Embryonic facial prominence (tissue), 1 donor: ENCODE measurements at regions not wholly inside any gene's neighbourhood (a gene's known extent, or its start where the extent isn't known, plus 50 kb on each side); places are given as distances from the start of the nearest gene placed in this dataset.

ENCODE experiments used
- DNase-seq: peaks from one replicate; pipeline ENCODE4 v3.0.0-alpha.2; 2016; ENCODE audit errors: extremely low spot score

GRCh38 chr4:57491388-57491787 is 381.2 kb upstream of the IGFBP7 start:
- no peak for DNase-seq

DNA sequence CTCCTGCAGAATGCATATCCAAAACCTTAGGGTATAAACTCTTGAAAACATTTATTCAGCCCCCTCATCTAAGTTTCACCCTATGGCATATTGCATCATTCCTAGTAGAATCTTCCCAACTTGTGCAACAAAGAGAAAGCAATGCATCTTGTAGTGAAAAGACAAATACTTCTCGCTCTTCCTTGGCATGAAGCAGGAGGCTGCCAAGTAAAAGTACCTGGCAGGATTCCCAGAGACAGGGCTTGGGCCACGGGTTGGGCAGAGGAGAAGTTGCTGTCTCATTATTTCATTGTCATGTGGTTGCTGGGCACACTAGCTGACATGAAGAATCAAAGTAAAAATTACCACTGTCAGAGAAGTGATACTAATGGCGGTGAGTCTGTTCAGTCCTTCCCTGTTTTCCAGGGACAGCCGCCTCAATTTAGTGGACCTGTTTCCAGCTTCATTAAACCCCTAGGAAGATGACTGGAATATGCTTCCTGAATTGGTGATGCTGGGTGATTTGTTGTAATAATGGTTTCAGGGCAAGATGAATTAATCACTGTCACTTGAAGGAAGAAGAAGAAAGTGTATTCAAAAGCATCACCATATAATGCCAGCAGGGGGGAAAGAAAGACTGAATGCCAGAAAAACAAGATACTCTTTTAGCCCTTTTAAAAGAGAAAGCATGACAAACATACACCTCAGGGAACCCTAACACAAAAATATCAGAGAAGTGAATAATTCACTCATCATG is 380.5 kb upstream of the IGFBP7 start:
- no peak for DNase-seq

DNA sequence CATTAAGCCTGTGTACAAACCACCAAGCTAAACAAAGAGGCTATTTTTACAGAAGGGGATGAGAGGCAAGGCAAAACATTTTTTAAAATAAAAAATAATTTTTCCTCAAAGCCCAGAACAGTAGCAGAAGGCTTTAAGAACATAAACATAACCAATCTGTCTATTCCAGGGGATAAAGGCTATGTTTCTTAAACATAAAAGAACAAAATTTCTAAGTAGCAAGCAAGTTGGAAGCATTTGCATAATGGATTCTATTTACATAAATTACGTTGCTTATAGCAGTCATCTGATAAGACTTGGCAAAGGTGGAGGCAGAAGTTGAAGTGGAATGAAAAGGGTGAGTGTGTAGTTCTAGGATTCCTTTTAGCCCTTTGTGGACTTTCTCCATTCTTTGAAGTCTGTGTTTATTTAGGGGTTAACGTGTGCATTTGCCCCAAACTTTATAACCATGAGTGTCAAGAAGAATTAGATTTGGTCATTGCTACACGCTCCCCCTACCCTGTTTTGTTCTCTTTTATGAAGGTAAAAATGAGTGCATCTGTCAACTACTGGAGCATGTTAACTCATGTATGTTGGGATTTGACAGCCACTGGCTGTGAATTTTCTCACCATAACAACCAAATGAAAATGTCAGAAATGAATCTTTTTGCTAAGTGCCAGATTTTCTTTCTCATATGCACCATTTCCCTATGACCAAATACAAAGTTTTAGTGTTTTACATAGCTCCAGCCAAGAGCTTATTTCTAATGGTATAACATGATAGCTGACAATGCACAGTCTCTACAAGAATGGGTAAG is 378.4 kb upstream of the IGFBP7 start:
- no peak for DNase-seq

GRCh38 chr4:57475424-57475823 is 365.2 kb upstream of the IGFBP7 start:
- no peak for DNase-seq

- no peak for DNase-seq
Measured at GRCh38 chr4:57465321-57466056, 355.3 kb upstream of the IGFBP7 start.

GRCh38 chr4:57462843-57463242 is 352.7 kb upstream of the IGFBP7 start:
- no peak for DNase-seq

DNA sequence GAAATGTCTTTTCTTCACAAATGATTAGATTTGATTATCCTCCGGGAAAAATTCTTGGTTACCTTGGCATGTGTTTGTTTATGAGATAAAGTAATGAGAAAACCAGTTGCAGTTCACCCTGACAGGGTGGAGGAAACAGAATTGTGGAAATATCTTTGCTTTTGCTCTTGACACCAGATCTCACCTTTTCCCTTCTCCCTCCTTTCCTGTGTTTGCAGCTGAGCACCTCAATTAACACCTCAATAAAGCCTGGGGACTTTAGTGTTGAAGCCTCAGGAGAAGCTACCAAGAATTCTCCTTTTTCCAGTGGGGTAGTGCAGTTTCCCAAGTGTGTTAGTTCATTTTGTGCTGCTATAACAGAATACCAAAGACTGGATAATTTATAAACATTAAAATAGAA is 350.8 kb upstream of the IGFBP7 start:
- no peak for DNase-seq

GRCh38 chr4:57448901-57449300 is 338.7 kb upstream of the IGFBP7 start:
- no peak for DNase-seq

DNA sequence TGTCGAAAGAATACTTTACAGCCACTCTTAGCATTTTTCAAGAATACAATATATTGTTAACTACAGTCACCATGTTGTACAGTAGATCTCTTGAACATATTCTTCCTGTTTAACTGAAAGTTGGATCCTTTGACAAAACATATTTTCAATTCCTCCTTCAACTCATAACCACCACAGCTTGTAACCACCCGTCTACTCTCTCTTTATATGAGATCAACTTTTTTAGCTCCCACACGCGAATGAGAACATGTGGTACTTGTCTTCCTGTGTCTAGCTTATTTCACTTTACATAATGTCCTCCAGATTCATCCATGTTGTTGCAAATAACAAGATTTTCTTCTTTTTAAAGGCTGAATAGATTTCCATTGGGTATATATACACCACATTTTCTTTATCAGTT is 338.3 kb upstream of the IGFBP7 start:
- DNase-seq: no peak

DNA sequence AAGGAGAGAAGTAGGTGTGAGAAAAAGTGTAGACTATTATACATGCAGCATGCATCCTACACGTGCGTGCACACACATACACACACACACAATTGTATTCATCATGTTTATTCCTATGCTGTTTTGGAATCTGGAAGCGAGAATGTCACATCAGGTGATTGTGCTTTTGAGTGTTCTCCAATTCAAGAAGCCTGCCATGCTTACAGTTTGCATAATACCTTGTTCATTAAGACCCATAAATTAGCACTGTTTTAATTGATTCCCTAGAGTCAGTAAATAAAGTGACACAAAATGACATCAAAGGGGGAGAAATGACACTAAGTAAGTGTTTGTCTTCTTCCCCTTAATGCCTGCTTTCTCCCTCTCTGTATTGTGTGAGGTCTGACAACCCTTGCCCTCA is 336.1 kb upstream of the IGFBP7 start:
- DNase-seq: no peak

- DNase-seq: no peak
Measured at GRCh38 chr4:57445686-57446085, 335.5 kb upstream of the IGFBP7 start.

DNA sequence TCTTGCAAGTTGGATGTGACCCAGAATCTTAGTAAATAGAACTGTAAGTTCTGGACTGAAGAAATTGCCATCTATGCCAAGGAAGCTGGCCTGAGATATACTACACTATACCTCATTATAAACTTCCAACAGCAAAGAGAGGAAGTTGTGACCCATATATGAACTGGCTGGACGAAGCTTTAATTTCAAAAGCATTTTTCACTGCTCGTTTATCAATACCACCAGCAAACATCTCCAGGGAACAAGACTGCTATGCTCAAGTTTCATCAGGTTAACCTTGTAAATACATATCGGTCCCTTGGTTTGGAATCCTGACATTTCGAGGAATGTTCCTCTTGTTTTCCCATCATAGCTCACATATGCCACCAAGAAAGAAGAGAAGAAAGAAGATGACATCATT is 334.5 kb upstream of the IGFBP7 start:
- DNase-seq: no peak

- DNase-seq: no peak
Measured at GRCh38 chr4:57443787-57444186, 333.6 kb upstream of the IGFBP7 start.

DNA sequence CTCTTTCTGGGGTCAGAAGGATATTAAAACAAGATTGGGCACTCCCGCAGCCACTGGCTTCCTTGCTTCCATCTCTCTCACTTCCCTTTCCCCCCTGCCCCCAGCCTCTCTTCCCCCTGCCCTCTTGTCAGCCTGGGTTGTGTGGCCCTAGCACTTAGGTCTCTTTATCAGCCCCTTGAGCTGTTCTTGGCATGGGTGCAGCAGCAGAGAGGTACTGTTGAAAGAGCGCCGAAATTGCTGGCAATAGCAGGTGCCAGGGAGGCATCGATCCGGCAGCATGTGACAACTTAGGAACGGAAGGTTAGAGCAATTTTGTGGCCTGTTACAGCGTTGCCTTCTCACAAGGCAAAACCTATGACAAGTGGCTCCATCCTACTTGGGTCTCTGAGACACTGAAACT is 333.1 kb upstream of the IGFBP7 start:
- DNase-seq: no peak

DNA sequence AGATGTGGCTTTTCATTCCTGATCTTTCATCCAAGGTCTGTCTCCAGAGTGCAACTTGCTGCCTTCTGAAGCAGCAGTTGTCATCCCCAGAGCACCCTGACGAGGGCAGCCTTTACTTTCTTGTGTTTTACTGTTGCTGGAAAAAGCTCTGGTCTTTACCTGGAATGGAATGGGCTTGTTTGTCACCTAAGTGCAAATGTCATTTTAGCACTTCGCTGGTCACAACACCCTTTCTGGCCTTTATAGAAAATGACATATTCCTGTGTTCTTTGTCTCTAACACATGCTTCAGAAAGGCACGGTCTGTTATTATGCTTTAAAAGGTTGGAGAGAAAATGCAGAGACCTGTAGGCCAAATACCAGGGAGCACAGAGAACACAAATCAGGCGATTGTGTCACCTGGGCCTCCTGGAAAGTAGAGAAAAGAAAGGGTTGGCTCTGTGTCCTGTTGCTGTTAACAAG is 332.7 kb upstream of the IGFBP7 start:
- no peak for DNase-seq

DNA sequence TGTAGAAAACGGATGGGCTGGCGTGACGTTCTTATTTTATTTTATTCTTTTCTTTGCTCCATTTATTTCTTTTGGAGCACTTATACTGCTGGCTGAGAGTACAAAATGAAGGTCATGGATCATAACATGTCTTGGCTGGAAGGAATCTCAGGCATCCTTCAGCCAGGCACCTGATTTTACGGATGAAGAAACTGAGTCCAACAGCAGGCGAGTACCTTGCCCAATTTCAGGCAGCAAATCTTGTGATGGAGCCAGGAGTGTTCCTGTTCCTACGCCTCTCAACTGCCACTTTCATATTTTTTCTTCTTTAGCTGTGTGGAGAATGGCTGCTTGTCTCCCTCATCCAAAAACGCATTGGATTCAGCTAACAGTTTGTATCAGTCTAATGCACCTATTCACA is 332.1 kb upstream of the IGFBP7 start:
- DNase-seq: no peak

- no peak for DNase-seq
Measured at GRCh38 chr4:57437649-57438048, 327.5 kb upstream of the IGFBP7 start.

DNA sequence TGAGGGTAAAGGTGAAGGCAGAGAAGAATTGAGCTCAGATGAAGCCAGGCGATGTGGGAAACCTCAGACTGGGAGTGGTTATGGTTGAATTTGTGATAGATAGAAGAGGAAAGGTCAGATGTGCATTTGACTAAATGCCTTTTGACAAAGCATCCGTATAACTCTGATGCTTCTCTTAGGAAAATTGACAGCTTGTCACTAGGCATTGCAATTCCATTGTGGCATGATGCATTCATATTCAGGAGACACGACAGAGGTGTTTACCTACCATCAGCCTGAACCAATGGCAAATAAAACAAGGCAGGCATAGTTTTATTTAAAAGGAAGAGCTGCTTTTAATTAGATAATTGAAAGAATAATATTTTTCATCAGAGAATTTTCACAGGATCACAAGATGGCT is 325.1 kb upstream of the IGFBP7 start:
- DNase-seq: no peak

DNA sequence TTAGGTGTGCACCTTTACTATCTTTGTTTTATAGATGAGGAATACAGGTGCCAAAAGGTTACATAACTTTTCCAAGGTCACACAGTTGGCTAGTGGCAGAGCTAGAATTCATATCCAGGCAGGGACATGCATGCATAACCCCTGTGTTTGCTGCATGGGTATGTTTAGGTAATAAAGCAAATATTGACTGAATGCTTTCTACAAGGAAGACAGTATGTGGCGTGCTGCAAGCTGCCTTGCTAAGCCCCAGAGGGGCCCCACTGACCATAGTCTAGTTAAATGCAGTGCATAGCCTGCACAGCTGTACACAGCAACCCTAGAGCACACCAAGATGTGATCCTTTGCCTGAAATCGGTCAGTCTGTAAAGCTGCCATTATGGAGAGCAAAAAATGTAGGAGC is 320.5 kb upstream of the IGFBP7 start:
- no peak for DNase-seq

DNA sequence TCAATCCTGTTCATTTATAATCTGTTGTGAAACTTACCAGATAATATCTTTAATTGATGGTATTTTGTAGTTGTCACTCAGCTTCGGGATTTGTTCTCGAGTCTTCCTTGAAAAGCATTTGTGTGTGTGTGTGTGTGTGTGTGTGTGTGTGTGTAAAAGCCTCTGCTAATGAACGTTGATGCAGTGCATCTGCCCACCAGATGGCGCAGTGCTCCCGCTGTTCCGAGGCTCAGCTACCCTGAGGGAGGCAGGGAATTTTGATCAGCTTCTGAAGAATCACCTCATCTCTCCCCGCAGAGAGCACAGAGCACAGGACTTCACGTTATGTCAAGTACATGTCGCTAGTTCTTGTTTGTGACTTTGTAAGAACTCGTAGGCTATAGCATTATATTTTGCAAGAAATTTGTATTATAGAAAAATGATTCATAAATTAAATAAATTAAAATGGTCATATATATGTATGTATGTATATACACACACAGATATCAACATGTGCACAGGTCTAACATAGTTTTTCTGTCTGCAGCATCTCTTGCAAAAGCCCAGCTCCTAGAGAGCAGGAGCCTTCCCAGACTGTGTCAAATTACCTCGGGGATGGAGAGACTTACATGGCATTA is 316.7 kb upstream of the IGFBP7 start:
- DNase-seq: peak; percentile 55

GRCh38 chr4:57425610-57426009 is 315.4 kb upstream of the IGFBP7 start:
- no peak for DNase-seq

GRCh38 chr4:57424232-57424897 is 314.2 kb upstream of the IGFBP7 start:
- no peak for DNase-seq
